WTC11 (cell line): ENCODE measurements at regions not wholly inside any gene's neighbourhood (a gene's known extent, or its start where the extent isn't known, plus 50 kb on each side); places are given as distances from the start of the nearest gene placed in this dataset.
"Not testable (repeated sequence)": the region's sequence is repeated elsewhere in the genome, so short reads cannot be mapped to it uniquely, and the experiment has no call there.

ENCODE experiments used
- ATAC-seq: fragments of 200-7000 bp; cut with Tn5 transposase; 2 replicates; pipeline ENCODE4 v1.10.0; 2021; ENCODE audit warnings: mild to moderate bottlenecking, moderate library complexity
- CTCF ChIA-PET: fragments of 300-600 bp; sonication (Branson Sonifier 250); formaldehyde crosslinking; loops from one replicate; lab custom pipeline; 2021; ENCODE audit warnings: antibody characterized with exemption; lab: Charles Lee
- POLR2A ChIA-PET: fragments of 350-600 bp; sonication (Branson Sonifier 250); formaldehyde crosslinking; loops from one replicate; lab custom pipeline; 2021; ENCODE audit warnings: antibody characterized with exemption; lab: Charles Lee
- DNase-seq: peaks from one replicate; pipeline ENCODE4 v3.0.0; 2021; ENCODE audit warnings: low spot score
- H3K27ac Mint-ChIP-seq: 2 replicates; pipeline ENCODE4 v1.8.0; 2021; ENCODE audit warnings: mixed read lengths
- H3K27me3 Mint-ChIP-seq: 2 replicates; pipeline ENCODE4 v1.8.0; 2021; ENCODE audit warnings: low read depth, mild to moderate bottlenecking, moderate library complexity, mixed read lengths
- H3K36me3 Mint-ChIP-seq: 2 replicates; pipeline ENCODE4 v1.8.0; 2021; ENCODE audit warnings: mixed read lengths
- H3K4me1 Mint-ChIP-seq: 2 replicates; pipeline ENCODE4 v1.8.0; 2022; ENCODE audit warnings: mixed read lengths
- H3K4me3 Mint-ChIP-seq: 2 replicates; pipeline ENCODE4 v1.8.0; 2021; ENCODE audit warnings: mild to moderate bottlenecking, moderate library complexity, mixed read lengths
- H3K9me3 Mint-ChIP-seq: 2 replicates; pipeline ENCODE4 v1.8.0; 2021; ENCODE audit warnings: mixed read lengths
- E2F5 ChIP-seq: sonication (generic); formaldehyde crosslinking; IDR thresholded peaks from 2 replicates; pipeline ENCODE4 v1.8.1; 2022; ENCODE audit warnings: mild to moderate bottlenecking, moderate library complexity, missing genetic modification reagents
- ELF4 ChIP-seq: sonication (generic); formaldehyde crosslinking; IDR thresholded peaks from 2 replicates; pipeline ENCODE4 v1.8.1; 2022; ENCODE audit warnings: low read depth, mild to moderate bottlenecking, moderate library complexity, missing genetic modification reagents
- EMX1 ChIP-seq: fragments of 250-450 bp; sonication (Bioruptor Pico); IDR thresholded peaks from 2 replicates; pipeline ENCODE4 v1.8.0; 2021; ENCODE audit warnings: mild to moderate bottlenecking
- HMGA2 ChIP-seq: fragments of 250-450 bp; sonication (Bioruptor Pico); IDR thresholded peaks from 2 replicates; pipeline ENCODE4 v1.4.0; 2021; ENCODE audit warnings: mild to moderate bottlenecking, moderate library complexity
- IRF1 ChIP-seq: sonication (generic); formaldehyde crosslinking; IDR thresholded peaks from 2 replicates; pipeline ENCODE4 v1.8.0; 2023; ENCODE audit warnings: missing genetic modification reagents
- MXD4 ChIP-seq: fragments of 250-450 bp; sonication (Bioruptor Pico); IDR thresholded peaks from 2 replicates; pipeline ENCODE4 v1.8.0; 2021; ENCODE audit warnings: mild to moderate bottlenecking, moderate library complexity, borderline replicate concordance
- NFYB ChIP-seq: sonication (generic); formaldehyde crosslinking; conservative IDR thresholded peaks from 2 replicates; pipeline ENCODE4 v1.8.0; 2022; ENCODE audit warnings: low read depth, missing genetic modification reagents
- RELA ChIP-seq: sonication (generic); formaldehyde crosslinking; IDR thresholded peaks from 2 replicates; pipeline ENCODE4 v1.8.1; 2022; ENCODE audit warnings: missing genetic modification reagents, mild to moderate bottlenecking, borderline replicate concordance
- SMAD4 ChIP-seq: sonication (generic); formaldehyde crosslinking; IDR thresholded peaks from 2 replicates; pipeline ENCODE4 v1.8.0; 2022; ENCODE audit warnings: mild to moderate bottlenecking, missing genetic modification reagents
- TEAD4 ChIP-seq: sonication (generic); formaldehyde crosslinking; IDR thresholded peaks from 2 replicates; pipeline ENCODE4 v1.8.0; 2022; ENCODE audit warnings: mild to moderate bottlenecking, missing genetic modification reagents
- ZBTB21 ChIP-seq: sonication (generic); formaldehyde crosslinking; IDR thresholded peaks from 2 replicates; pipeline ENCODE4 v1.8.1; 2023; ENCODE audit warnings: mild to moderate bottlenecking, missing genetic modification reagents, borderline replicate concordance
- ZNF219 ChIP-seq: sonication (generic); formaldehyde crosslinking; IDR thresholded peaks from 2 replicates; pipeline ENCODE4 v1.8.0; 2023; ENCODE audit warnings: missing genetic modification reagents, mild to moderate bottlenecking, borderline replicate concordance
- TF ChIP-seq, protein P1 (sequence below): sonication (generic); formaldehyde crosslinking; IDR thresholded peaks from 2 replicates; pipeline ENCODE4 v1.8.1; 2022; ENCODE audit warnings: low read depth, mild to moderate bottlenecking, moderate library complexity, missing genetic modification reagents, borderline replicate concordance
- TF ChIP-seq, protein P2 (sequence below): fragments of 250-450 bp; sonication (Bioruptor Pico); IDR thresholded peaks from 2 replicates; pipeline ENCODE4 v1.9.0; 2021; ENCODE audit warnings: mild to moderate bottlenecking
- TF ChIP-seq, protein P3 (sequence below): fragments of 250-450 bp; sonication (Bioruptor Pico); IDR thresholded peaks from 2 replicates; pipeline ENCODE4 v1.8.0; 2021; ENCODE audit warnings: mild to moderate bottlenecking
- TF ChIP-seq, protein P4 (sequence below): sonication (generic); formaldehyde crosslinking; IDR thresholded peaks from 2 replicates; pipeline ENCODE4 v1.8.1; 2022; ENCODE audit warnings: mild to moderate bottlenecking, missing genetic modification reagents, moderate library complexity, borderline replicate concordance
- TF ChIP-seq, protein P5 (sequence below): sonication (generic); formaldehyde crosslinking; IDR thresholded peaks from 2 replicates; pipeline ENCODE4 v1.8.1; 2023; ENCODE audit warnings: mild to moderate bottlenecking, moderate library complexity, missing genetic modification reagents

DNA sequence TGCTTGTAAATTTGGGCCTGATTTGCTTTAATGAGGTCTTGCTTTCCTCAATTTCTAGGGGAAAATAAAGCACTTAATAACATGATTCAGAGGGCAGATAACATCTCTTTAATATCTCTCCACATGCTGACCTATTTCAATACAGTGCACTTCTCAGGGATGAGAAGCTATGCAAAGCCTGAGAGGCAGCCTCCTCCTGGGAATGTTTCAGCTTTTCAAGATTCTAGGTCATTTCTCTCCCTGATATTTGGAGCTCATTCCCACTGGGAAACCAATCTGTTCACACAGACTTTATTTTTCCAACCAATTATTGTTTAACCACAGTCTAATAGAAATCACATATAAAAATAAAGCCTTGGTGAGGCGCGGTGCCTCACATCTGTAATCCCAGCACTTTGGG, 67.0 kb upstream of the LSAMP start:
- Mint-ChIP-seq H3K4me3 (no peak overlapping the region), H3K27ac (no peak overlapping the region), H3K27me3 (peaks cover 13% of the 10 kb centered on the region), H3K36me3 (no peaks in the 10 kb centered on the region), H3K9me3 (no peaks in the 10 kb centered on the region), H3K4me1 (peaks cover 21% of the 10 kb centered on the region)
- ChIA-PET CTCF (no interaction called here), POLR2A (no interaction called here)
- no peak for TF ChIP-seq ZNF219 (CRISPR knock-in tag)
- TF ChIP-seq, protein P1, sequence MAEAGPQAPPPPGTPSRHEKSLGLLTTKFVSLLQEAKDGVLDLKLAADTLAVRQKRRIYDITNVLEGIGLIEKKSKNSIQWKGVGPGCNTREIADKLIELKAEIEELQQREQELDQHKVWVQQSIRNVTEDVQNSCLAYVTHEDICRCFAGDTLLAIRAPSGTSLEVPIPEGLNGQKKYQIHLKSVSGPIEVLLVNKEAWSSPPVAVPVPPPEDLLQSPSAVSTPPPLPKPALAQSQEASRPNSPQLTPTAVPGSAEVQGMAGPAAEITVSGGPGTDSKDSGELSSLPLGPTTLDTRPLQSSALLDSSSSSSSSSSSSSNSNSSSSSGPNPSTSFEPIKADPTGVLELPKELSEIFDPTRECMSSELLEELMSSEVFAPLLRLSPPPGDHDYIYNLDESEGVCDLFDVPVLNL (CRISPR knock-in tag) = no peak
- ATAC-seq = no peak
- no peak for DNase-seq

DNA sequence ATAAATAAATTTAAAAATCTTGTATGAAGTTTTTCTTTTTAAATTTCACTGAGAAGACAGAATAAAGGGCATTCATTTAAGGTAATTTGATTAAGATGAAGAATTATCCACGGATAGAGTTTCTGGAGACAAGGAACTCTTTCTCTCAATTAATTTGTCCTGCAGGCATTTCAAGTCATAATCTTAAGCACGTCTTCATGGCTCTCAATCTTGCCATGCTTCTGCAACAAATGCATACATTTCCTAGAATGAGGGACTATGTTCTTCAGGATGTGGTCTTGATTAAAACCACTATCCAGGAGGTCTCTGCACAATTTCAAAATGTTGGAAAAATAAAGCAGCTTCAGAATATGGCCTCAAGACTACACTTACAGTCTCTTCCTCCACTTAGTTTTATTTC, 67.6 kb upstream of the LSAMP start:
- CTCF ChIA-PET = no interaction called here
- H3K4me1 Mint-ChIP-seq = peaks cover 21% of the 10 kb centered on the region
- no peak for TF ChIP-seq HMGA2
- TF ChIP-seq E2F5 (CRISPR knock-in tag) = no peak
- TF ChIP-seq TEAD4 (CRISPR knock-in tag) = no peak
- TF ChIP-seq NFYB = no peak
- TF ChIP-seq, protein P2, sequence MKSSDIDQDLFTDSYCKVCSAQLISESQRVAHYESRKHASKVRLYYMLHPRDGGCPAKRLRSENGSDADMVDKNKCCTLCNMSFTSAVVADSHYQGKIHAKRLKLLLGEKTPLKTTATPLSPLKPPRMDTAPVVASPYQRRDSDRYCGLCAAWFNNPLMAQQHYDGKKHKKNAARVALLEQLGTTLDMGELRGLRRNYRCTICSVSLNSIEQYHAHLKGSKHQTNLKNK (CRISPR knock-in tag) = no peak
- TF ChIP-seq, all 79 proteins: peak for 0
- POLR2A ChIA-PET = no interaction called here
- Mint-ChIP-seq H3K4me3 (no peak overlapping the region), H3K27ac (no peak overlapping the region), H3K36me3 (peaks cover under 1% of the 10 kb centered on the region; the same call in 1 of the 2 replicates), H3K27me3 (peaks cover 13% of the 10 kb centered on the region), H3K9me3 (peaks cover 1% of the 10 kb centered on the region; the same call in 1 of the 2 replicates)
- ATAC-seq (no peak), DNase-seq (no peak)

DNA sequence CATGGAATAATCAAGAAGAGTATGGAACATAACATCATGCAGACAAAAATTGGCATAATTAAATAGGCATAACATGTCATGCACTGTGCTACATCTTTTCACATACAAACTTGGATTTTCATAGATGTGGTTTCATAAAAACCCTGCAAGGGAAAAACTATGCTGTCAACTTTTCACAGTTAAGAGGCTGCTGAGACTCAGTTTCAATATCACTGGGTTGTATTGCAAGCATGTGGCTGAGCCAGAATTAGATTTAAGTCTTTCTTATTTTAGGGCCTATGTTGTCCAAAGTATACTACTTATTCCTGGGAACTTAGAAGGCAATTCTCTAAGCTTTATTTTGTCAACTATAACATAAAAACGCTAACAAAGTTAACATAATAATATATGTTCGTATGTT, 70.7 kb upstream of the LSAMP start:
- TF ChIP-seq, protein P3, sequence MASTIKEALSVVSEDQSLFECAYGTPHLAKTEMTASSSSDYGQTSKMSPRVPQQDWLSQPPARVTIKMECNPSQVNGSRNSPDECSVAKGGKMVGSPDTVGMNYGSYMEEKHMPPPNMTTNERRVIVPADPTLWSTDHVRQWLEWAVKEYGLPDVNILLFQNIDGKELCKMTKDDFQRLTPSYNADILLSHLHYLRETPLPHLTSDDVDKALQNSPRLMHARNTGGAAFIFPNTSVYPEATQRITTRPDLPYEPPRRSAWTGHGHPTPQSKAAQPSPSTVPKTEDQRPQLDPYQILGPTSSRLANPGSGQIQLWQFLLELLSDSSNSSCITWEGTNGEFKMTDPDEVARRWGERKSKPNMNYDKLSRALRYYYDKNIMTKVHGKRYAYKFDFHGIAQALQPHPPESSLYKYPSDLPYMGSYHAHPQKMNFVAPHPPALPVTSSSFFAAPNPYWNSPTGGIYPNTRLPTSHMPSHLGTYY (CRISPR knock-in tag) = no peak
- TF ChIP-seq ELF4 (no peak), EMX1 (CRISPR knock-in tag) (no peak), ZBTB21 (CRISPR knock-in tag) (no peak), SMAD4 (no peak), IRF1 (CRISPR knock-in tag) (no peak), TEAD4 (CRISPR knock-in tag) (no peak), MXD4 (CRISPR knock-in tag) (no peak)
- TF ChIP-seq, all 79 proteins: peak for 0
- H3K27me3 Mint-ChIP-seq = peaks cover 13% of the 10 kb centered on the region
- DNase-seq = no peak
- ATAC-seq = no peak
- peaks cover 2% of the 10 kb centered on the region; the same call in 1 of the 2 replicates for H3K36me3 Mint-ChIP-seq
- H3K4me1 Mint-ChIP-seq = peaks cover 24% of the 10 kb centered on the region
- H3K4me3 Mint-ChIP-seq = no peak overlapping the region
- no peak overlapping the region for H3K27ac Mint-ChIP-seq
- ChIA-PET CTCF (no interaction called here), POLR2A (no interaction called here)
- H3K9me3 Mint-ChIP-seq = peaks cover 3% of the 10 kb centered on the region; the same call in 1 of the 2 replicates

- H3K36me3 Mint-ChIP-seq = peaks cover 2% of the 10 kb centered on the region; the same call in 1 of the 2 replicates
- H3K4me1 Mint-ChIP-seq = peaks cover 24% of the 10 kb centered on the region
- ATAC-seq (peak; percentile 68), DNase-seq (no peak)
- H3K27ac Mint-ChIP-seq = no peak overlapping the region
- H3K4me3 Mint-ChIP-seq = no peak overlapping the region
- peaks cover 3% of the 10 kb centered on the region; the same call in 1 of the 2 replicates for H3K9me3 Mint-ChIP-seq
- H3K27me3 Mint-ChIP-seq = peaks cover 11% of the 10 kb centered on the region
- POLR2A ChIA-PET = no interaction called here
- CTCF ChIA-PET = interaction anchor here (0.5 to 1.6 kb wide), 13 partner anchors 9 to 531 kb away, joined by 3 to 10 read pairs (median 3); no protein-coding TSS in a partner anchor
- TF ChIP-seq RELA (CRISPR knock-in tag) = no peak
- TF ChIP-seq, protein P4, sequence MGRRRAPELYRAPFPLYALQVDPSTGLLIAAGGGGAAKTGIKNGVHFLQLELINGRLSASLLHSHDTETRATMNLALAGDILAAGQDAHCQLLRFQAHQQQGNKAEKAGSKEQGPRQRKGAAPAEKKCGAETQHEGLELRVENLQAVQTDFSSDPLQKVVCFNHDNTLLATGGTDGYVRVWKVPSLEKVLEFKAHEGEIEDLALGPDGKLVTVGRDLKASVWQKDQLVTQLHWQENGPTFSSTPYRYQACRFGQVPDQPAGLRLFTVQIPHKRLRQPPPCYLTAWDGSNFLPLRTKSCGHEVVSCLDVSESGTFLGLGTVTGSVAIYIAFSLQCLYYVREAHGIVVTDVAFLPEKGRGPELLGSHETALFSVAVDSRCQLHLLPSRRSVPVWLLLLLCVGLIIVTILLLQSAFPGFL (CRISPR knock-in tag) = no peak
- TF ChIP-seq, protein P5, sequence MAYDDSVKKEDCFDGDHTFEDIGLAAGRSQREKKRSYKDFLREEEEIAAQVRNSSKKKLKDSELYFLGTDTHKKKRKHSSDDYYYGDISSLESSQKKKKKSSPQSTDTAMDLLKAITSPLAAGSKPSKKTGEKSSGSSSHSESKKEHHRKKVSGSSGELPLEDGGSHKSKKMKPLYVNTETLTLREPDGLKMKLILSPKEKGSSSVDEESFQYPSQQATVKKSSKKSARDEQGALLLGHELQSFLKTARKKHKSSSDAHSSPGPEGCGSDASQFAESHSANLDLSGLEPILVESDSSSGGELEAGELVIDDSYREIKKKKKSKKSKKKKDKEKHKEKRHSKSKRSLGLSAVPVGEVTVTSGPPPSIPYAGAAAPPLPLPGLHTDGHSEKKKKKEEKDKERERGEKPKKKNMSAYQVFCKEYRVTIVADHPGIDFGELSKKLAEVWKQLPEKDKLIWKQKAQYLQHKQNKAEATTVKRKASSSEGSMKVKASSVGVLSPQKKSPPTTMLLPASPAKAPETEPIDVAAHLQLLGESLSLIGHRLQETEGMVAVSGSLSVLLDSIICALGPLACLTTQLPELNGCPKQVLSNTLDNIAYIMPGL (CRISPR knock-in tag) = no peak
Measured at GRCh38 chr3:116517308-116517707, 72.0 kb upstream of the LSAMP start.

- peaks cover 21% of the 10 kb centered on the region for H3K4me1 Mint-ChIP-seq
- ATAC-seq, DNase-seq, H3K27me3 Mint-ChIP-seq, H3K4me3 Mint-ChIP-seq, H3K27ac Mint-ChIP-seq, POLR2A ChIA-PET, H3K9me3 Mint-ChIP-seq, CTCF ChIA-PET, H3K36me3 Mint-ChIP-seq: not testable (repeated sequence)
Measured at GRCh38 chr3:116519101-116519500, 73.8 kb upstream of the LSAMP start.
